IPS-15b (cell line): ENCODE measurements at regions not wholly inside any gene's neighbourhood (a gene's known extent, or its start where the extent isn't known, plus 50 kb on each side); places are given as distances from the start of the nearest gene placed in this dataset.

Experiments used
- H3K27me3 ChIP-seq: one replicate; pipeline ENCODE4 v1.6.1; 2013; ENCODE audit warnings: low read length; ENCODE audit not compliant: control insufficient read depth, insufficient read depth
- H3K36me3 ChIP-seq: one replicate; pipeline ENCODE4 v1.6.1; 2013; ENCODE audit warnings: low read length; ENCODE audit not compliant: control insufficient read depth, insufficient read depth
- H3K4me1 ChIP-seq: one replicate; pipeline ENCODE4 v1.6.1; 2013; ENCODE audit warnings: mild to moderate bottlenecking, low read length; ENCODE audit not compliant: control insufficient read depth, insufficient read depth
- H3K4me3 ChIP-seq: one replicate; pipeline ENCODE4 v1.5.1; 2013; ENCODE audit warnings: low read depth, low read length
- H3K9ac ChIP-seq: one replicate; pipeline ENCODE4 v1.6.1; 2013; ENCODE audit warnings: low read depth, mild to moderate bottlenecking, low read length
- H3K9me3 ChIP-seq: one replicate; pipeline ENCODE4 v1.6.1; 2013; ENCODE audit warnings: mild to moderate bottlenecking, low read length; ENCODE audit not compliant: control insufficient read depth, insufficient read depth

GRCh38 chr6:30832864-30833263, 51.5 kb upstream of the DDR1 start:
- Histone ChIP-seq H3K36me3 (no peaks in the 10 kb centered on the region), H3K4me3 (no peak overlapping the region), H3K4me1 (peaks cover 7% of the 10 kb centered on the region), H3K9me3 (no peaks in the 10 kb centered on the region), H3K27me3 (no peaks in the 10 kb centered on the region), H3K9ac (no peak overlapping the region)

- no peak overlapping the region for H3K4me3 ChIP-seq
- no peaks in the 10 kb centered on the region for H3K9me3 ChIP-seq
- peaks cover 5% of the 10 kb centered on the region for H3K4me1 ChIP-seq
These were observed 53.9 kb upstream of the DDR1 start for GRCh38 chr6:30830438-30830837.

DNA sequence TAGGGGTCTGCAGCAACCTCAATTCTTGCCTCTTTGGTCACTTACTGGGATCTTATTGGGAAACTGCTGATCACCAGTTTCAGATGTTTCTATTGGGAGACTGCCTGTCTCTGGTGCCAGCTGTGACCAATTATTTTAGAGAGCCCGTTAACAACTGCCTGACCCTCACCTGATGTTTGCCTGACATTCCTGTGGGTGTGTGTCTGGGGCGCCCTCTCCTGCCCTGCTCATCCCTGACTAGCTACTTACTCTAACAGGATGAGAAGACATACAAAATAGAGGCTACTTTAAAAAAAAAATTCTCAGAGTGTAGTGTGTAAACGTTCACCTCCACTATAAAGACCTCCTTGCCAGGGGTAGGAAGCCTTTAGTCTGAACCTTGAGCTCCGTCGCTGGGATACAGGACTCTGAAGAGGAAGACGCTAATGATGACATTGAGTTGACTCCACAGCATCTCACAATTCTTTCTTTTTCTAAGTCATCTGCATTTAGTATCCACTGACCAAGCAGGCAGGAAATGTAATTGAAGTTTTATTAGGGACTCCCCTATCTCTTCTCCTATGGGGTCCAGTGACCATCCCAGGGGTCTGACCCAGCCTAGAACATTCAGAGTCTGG, 54.6 kb upstream of the DDR1 start:
- Histone ChIP-seq H3K4me1 (peaks cover 5% of the 10 kb centered on the region), H3K9me3 (no peaks in the 10 kb centered on the region), H3K4me3 (no peak overlapping the region), H3K36me3 (no peaks in the 10 kb centered on the region), H3K9ac (no peak overlapping the region), H3K27me3 (no peaks in the 10 kb centered on the region)

More at GRCh38 chr6:30830438-30830837, 53.9 kb upstream of the DDR1 start:
- Histone ChIP-seq H3K9ac (no peak overlapping the region), H3K27me3 (no peaks in the 10 kb centered on the region), H3K36me3 (no peaks in the 10 kb centered on the region)

DNA sequence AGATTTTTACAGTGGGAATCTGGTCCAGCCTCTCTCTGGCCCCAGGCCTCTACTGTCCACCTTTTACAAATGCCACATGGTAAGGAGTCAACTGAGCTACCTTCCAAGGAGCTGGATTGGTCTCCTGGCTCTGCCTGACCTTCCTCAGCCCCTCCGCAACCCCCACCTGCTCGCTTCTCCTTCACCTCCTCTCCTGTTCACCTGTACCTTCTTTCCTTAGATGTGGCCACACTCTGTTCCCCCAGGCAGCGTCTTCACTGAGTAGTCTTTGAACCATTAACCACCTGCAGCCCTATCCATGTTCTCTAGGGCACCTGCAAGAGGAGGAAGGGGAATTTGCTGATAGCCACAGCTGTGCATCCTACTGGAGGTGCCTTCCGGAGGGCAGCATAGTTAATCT, 55.3 kb upstream of the DDR1 start:
- Histone ChIP-seq H3K4me3 (no peak overlapping the region), H3K27me3 (no peaks in the 10 kb centered on the region), H3K9ac (no peak overlapping the region), H3K4me1 (peaks cover 5% of the 10 kb centered on the region), H3K36me3 (no peaks in the 10 kb centered on the region), H3K9me3 (no peaks in the 10 kb centered on the region)

DNA sequence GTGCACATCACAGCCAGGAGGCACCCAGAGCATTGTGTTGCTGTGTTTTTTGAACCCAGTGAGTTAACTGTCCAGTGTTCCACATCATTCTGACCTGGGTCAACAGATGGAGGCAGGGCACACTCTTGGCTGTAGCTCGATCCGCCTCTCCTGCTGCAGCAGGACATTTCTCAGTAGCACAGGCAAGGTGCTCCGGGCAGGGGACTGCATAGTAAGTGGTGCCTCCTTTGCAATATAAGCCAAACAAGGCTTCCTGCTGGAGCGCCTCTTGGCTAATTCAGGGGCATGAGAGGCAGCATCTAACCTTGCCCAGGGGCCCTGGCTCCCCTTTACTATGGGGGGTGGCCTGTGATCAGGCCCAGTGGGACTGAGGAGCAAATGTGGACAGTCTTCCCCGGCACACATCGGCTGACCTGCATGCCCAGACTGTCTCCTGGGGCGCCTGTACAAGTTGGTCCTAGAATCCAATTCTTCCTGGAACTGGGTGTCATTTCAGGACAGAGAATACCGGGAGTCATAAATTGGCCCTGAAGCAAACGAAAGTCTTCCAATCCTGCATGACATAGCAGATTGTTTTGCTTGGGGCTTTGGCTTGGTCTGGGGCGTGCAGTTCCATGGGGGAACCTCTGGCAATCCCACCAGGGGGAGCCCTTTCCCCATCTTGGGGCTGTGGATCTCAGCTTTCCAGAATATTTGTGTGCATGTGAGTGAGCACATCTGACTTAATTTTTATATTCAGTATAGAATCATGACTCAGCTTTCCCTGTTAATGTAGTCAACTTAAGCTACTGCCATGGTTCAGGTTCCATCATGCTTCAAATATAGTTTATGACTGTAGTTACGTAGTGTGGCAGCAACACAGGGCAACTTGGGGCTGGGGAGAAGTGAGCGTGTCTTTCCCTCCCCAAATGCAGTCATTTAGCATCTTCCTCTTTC, 56.0 kb upstream of the DDR1 start:
- no peaks in the 10 kb centered on the region for H3K36me3 ChIP-seq
- peak overlapping the region; percentile 68 for H3K9ac ChIP-seq
- no peak overlapping the region for H3K4me3 ChIP-seq

DNA sequence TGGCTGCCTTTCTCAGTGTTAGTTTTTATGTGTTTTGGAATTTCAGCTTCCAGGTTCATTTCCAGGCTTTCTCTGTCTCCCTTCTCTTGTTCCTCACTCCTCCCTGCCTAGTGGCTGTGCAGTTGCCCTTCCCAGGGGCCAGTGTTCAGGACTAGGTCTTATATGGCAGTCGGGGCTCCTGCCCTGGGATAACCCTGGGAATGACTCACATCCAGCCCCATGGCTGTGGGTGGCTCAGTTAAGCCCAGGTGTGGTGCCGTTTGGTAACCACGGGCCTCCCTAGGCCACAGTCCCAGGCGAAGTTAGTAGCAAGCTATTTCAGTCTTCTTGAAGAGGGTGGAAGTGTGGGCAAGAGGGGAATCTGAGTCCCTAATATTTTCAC, 57.4 kb upstream of the DDR1 start:
- Histone ChIP-seq H3K9me3 (no peaks in the 10 kb centered on the region), H3K4me3 (no peak overlapping the region), H3K4me1 (peaks cover 5% of the 10 kb centered on the region), H3K27me3 (no peaks in the 10 kb centered on the region), H3K9ac (no peak overlapping the region), H3K36me3 (no peaks in the 10 kb centered on the region)

More for the DNA sequence above, 56.0 kb upstream of the DDR1 start:
- no peaks in the 10 kb centered on the region for H3K27me3 ChIP-seq
- no peaks in the 10 kb centered on the region for H3K9me3 ChIP-seq
- peaks cover 5% of the 10 kb centered on the region for H3K4me1 ChIP-seq

DNA sequence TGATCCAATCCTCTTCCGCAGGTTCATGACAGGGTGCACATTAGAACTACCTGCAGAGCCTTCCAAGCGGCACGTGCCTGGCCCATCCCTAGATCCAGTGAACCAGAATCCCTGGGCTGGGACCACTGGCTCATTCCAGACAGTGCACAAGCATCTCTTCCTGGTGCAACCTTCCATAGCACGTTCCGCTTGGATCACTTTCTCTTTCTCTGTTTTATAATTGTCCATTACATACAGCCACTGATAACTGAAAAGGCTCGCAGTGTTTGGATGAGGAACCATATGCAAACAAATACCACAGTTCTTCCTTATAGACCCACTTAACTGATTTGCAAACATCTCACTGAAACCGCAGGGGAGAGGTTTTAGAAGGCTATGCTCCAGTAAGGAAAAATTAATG, 59.6 kb upstream of the DDR1 start:
- Histone ChIP-seq H3K9me3 (no peaks in the 10 kb centered on the region), H3K4me1 (peaks cover 5% of the 10 kb centered on the region)

DNA sequence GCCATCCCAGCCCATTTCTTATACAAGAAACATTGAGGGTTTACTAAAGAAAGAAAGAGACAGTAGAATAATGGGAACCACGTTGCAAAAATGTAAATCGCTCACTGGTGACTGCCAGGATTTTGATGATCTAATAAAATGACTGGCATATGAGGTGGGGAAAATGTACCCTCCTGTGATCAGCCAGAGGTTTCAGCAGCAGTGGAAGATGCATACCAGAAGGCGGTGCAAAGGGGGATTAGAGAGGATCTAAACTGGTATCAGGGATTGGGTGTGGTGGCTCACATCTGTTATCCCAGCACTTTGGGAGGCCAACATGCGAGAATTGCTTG, 60.8 kb upstream of the DDR1 start:
- H3K9ac ChIP-seq: no peak overlapping the region
- no peaks in the 10 kb centered on the region for H3K9me3 ChIP-seq
- H3K36me3 ChIP-seq: no peaks in the 10 kb centered on the region
- no peaks in the 10 kb centered on the region for H3K27me3 ChIP-seq
- H3K4me3 ChIP-seq: no peak overlapping the region
- H3K4me1 ChIP-seq: peaks cover 7% of the 10 kb centered on the region

More for the DNA sequence above, 59.6 kb upstream of the DDR1 start:
- Histone ChIP-seq H3K27me3 (no peaks in the 10 kb centered on the region), H3K36me3 (no peaks in the 10 kb centered on the region), H3K4me3 (no peak overlapping the region), H3K9ac (no peak overlapping the region)

GRCh38 chr6:30821862-30822784, 62.2 kb upstream of the DDR1 start:
- Histone ChIP-seq H3K4me1 (peaks cover 3% of the 10 kb centered on the region), H3K36me3 (no peaks in the 10 kb centered on the region), H3K27me3 (no peaks in the 10 kb centered on the region), H3K4me3 (no peak overlapping the region), H3K9me3 (no peaks in the 10 kb centered on the region), H3K9ac (no peak overlapping the region)

GRCh38 chr6:30820193-30820592, 64.1 kb upstream of the DDR1 start:
- Histone ChIP-seq H3K27me3 (no peaks in the 10 kb centered on the region), H3K36me3 (no peaks in the 10 kb centered on the region), H3K4me1 (peaks cover 3% of the 10 kb centered on the region), H3K9me3 (no peaks in the 10 kb centered on the region), H3K9ac (no peak overlapping the region), H3K4me3 (no peak overlapping the region)

- Histone ChIP-seq H3K9ac (no peak overlapping the region), H3K4me1 (peaks cover 3% of the 10 kb centered on the region)
These were observed 64.9 kb upstream of the DDR1 start for GRCh38 chr6:30819297-30819917.

More at GRCh38 chr6:30819297-30819917, 64.9 kb upstream of the DDR1 start:
- Histone ChIP-seq H3K9me3 (no peaks in the 10 kb centered on the region), H3K4me3 (no peak overlapping the region), H3K27me3 (no peaks in the 10 kb centered on the region), H3K36me3 (no peaks in the 10 kb centered on the region)
